WERI-Rb-1 (cell line): ENCODE measurements at regions not wholly inside any gene's neighbourhood (a gene's known extent, or its start where the extent isn't known, plus 50 kb on each side); places are given as distances from the start of the nearest gene placed in this dataset.

Experiments used
- DNase-seq: peaks from one replicate; pipeline ENCODE4 v3.0.0-alpha.2; 2020
- H3K27ac ChIP-seq: fragments of 250-450 bp; sonication (Bioruptor Pico); 2 replicates; pipeline ENCODE4 v1.5.1; 2020; ENCODE audit warnings: mild to moderate bottlenecking, moderate library complexity
- H3K27me3 ChIP-seq: fragments of 250-450 bp; sonication (Bioruptor Pico); 2 replicates; pipeline ENCODE4 v1.5.1; 2021; ENCODE audit warnings: mild to moderate bottlenecking, low read depth, moderate library complexity; ENCODE audit not compliant: insufficient read depth, severe bottlenecking
- H3K36me3 ChIP-seq: fragments of 250-450 bp; sonication (Bioruptor Pico); 2 replicates; pipeline ENCODE4 v1.5.1; 2020; ENCODE audit warnings: mild to moderate bottlenecking, moderate library complexity
- H3K4me3 ChIP-seq: 2 replicates; pipeline ENCODE4 v1.5.1; 2011; ENCODE audit warnings: low read depth, mild to moderate bottlenecking, control low read depth, low read length
- H3K9me3 ChIP-seq: fragments of 250-450 bp; sonication (Bioruptor Pico); 2 replicates; pipeline ENCODE4 v1.5.1; 2021; ENCODE audit warnings: mild to moderate bottlenecking, moderate library complexity; ENCODE audit not compliant: severe bottlenecking
- CTCF ChIP-seq: IDR thresholded peaks from 2 replicates; pipeline ENCODE4 v1.5.1; 2011; ENCODE audit warnings: low read depth, mild to moderate bottlenecking, control low read depth, inconsistent platforms, low read length

- TF ChIP-seq CTCF = no peak
- Histone ChIP-seq H3K9me3 (no peaks in the 10 kb centered on the region), H3K27me3 (no peaks in the 10 kb centered on the region), H3K4me3 (no peak overlapping the region), H3K36me3 (no peaks in the 10 kb centered on the region), H3K27ac (no peak overlapping the region)
- no peak for DNase-seq
Measured at GRCh38 chr5:15209053-15209762, 290.8 kb upstream of the FBXL7 start.

DNA sequence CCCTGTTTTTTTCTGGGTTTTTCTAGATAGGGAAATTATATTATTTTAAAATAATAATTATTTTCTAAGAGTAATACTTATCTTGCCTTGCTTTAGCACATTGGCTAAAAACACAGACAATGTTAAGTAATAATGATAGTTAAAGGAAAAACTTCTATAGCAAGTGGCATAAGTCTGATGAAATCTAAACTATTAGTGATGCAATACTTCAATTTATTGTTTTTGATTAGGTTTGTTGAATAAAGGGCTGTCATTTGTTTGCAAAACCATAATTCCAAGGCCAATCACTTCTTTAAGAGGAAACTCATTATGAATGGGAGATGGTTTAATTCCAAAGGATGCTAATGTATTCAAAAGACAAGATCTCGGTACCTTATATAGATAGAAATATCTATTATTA lies 293.8 kb upstream of the FBXL7 start:
- Histone ChIP-seq H3K9me3 (no peaks in the 10 kb centered on the region), H3K36me3 (no peaks in the 10 kb centered on the region), H3K27me3 (no peaks in the 10 kb centered on the region), H3K27ac (no peak overlapping the region), H3K4me3 (no peak overlapping the region)
- DNase-seq = no peak
- TF ChIP-seq CTCF = no peak

DNA sequence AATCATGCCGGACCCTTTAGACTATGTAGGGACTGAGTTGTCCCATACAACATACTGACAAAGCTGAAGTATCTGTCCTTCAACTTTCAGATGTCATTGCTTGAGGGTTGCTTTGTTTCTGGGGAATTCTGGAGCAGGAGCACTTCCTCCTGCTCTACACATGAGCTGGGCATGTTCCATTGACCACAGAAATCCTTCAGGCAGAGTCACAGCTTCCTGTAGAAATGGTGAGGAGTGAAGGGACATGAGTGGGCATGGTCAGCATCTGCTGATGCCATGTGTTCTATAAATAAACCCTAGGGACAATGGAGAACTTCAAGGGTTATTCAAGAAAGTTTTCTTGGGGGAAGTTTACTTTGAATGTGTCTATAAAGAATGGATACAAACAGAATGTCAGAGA lies 296.6 kb upstream of the FBXL7 start:
- TF ChIP-seq CTCF = no peak
- Histone ChIP-seq H3K27me3 (no peaks in the 10 kb centered on the region), H3K27ac (no peak overlapping the region), H3K36me3 (no peaks in the 10 kb centered on the region), H3K4me3 (no peak overlapping the region), H3K9me3 (no peaks in the 10 kb centered on the region)
- DNase-seq = no peak

DNA sequence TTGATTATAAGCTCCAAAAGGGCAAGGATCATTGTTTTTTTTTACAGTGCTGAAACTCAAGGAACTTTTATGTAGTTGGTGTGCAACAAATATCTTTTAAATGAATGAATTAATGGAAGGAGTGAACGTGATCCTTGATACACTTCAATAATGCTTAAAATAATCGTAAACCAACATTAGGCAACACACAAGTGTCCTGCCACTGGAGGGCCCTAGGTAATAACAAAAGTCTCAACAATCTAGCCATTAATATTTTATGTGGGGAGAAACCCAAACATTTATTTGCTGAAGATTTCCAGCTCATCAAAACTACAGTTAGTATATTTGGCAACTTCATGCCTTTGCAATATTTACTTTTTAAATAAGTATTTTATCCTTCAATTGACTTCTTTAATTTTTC lies 309.0 kb upstream of the FBXL7 start:
- no peaks in the 10 kb centered on the region for H3K36me3 ChIP-seq
- no peak for DNase-seq
- TF ChIP-seq CTCF = peak; percentile 26; the same call in 1 of the 2 replicates
- H3K27ac ChIP-seq = no peak overlapping the region
- H3K27me3 ChIP-seq = no peaks in the 10 kb centered on the region
- no peak overlapping the region for H3K4me3 ChIP-seq
- H3K9me3 ChIP-seq = peaks cover 3% of the 10 kb centered on the region

- no peaks in the 10 kb centered on the region for H3K36me3 ChIP-seq
- peak; percentile 66 for TF ChIP-seq CTCF
- DNase-seq = peak; percentile 50
- H3K27ac ChIP-seq = no peak overlapping the region
- H3K4me3 ChIP-seq = no peak overlapping the region
- no peaks in the 10 kb centered on the region for H3K9me3 ChIP-seq
- H3K27me3 ChIP-seq = no peaks in the 10 kb centered on the region
Measured at GRCh38 chr5:15183520-15183919, 311.9 kb upstream of the ANKH start.

DNA sequence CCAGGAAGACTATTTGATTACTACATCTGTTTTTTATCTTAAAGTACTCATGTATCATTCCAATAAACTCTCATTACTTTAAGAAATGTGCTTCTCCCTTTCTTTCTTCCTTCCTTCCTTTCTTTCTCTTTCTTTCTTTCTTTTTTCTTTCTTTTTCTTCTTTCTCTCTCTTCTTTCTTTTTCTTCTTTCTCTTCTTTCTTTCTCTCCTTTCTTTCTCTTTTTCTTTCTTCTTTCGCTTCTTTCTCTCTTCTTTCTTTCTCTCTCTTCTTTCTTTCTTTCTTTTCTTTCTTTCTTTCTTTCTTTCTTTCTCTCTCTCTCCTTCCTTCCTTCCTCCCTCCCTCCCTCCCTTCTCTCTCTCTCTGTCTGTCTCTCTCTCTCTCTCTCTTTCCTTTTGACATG lies 298.6 kb upstream of the ANKH start:
- Histone ChIP-seq H3K36me3 (no peaks in the 10 kb centered on the region), H3K4me3 (no peak overlapping the region), H3K27ac (no peak overlapping the region), H3K27me3 (no peaks in the 10 kb centered on the region), H3K9me3 (peaks cover 11% of the 10 kb centered on the region)
- no peak for TF ChIP-seq CTCF
- no peak for DNase-seq
